HFFc6 (cell line): ENCODE measurements at regions not wholly inside any gene's neighbourhood (a gene's known extent, or its start where the extent isn't known, plus 50 kb on each side); places are given as distances from the start of the nearest gene placed in this dataset.

Experiments used
- DNase-seq: peaks from one replicate; pipeline ENCODE4 v3.0.0-alpha.2; 2018
- H3K27ac Mint-ChIP-seq: 2 replicates; pipeline ENCODE4 v1.8.0; 2020; ENCODE audit warnings: mild to moderate bottlenecking, mixed read lengths
- H3K27me3 Mint-ChIP-seq: 2 replicates; pipeline ENCODE4 v1.8.0; 2021; ENCODE audit warnings: mild to moderate bottlenecking, moderate library complexity, mixed read lengths; ENCODE audit not compliant: insufficient read depth
- H3K36me3 Mint-ChIP-seq: 2 replicates; pipeline ENCODE4 v1.8.0; 2021; ENCODE audit warnings: low read depth, mixed read lengths
- H3K4me1 Mint-ChIP-seq: 2 replicates; pipeline ENCODE4 v1.8.0; 2020; ENCODE audit warnings: low read depth, mixed read lengths
- H3K4me3 Mint-ChIP-seq: 2 replicates; pipeline ENCODE4 v1.8.0; 2020; ENCODE audit warnings: mild to moderate bottlenecking, moderate library complexity, mixed read lengths
- H3K9me3 Mint-ChIP-seq: 2 replicates; pipeline ENCODE4 v1.8.0; 2020; ENCODE audit warnings: mild to moderate bottlenecking, mixed read lengths
- CTCF ChIP-seq: fragments of 200-600 bp; sonication (generic); IDR thresholded peaks from 2 replicates; pipeline ENCODE4 v1.5.0; 2021; ENCODE audit warnings: antibody characterized with exemption, mild to moderate bottlenecking

GRCh38 chr1:37128091-37128490, 93.8 kb upstream of the GRIK3 start:
- no peak for DNase-seq
- Mint-ChIP-seq H3K9me3 (peaks cover 77% of the 10 kb centered on the region), H3K27me3 (no peaks in the 10 kb centered on the region), H3K27ac (no peak overlapping the region), H3K36me3 (0 out of 2 replicates have a peak, but pooled peaks cover 5% of the 10 kb centered on the region), H3K4me1 (no peaks in the 10 kb centered on the region), H3K4me3 (no peak overlapping the region)
- TF ChIP-seq CTCF = no peak

- no peak for TF ChIP-seq CTCF
- 0 out of 2 replicates have a peak, but pooled peaks cover 5% of the 10 kb centered on the region for H3K36me3 Mint-ChIP-seq
- no peaks in the 10 kb centered on the region for H3K27me3 Mint-ChIP-seq
- DNase-seq = no peak
- no peak overlapping the region for H3K27ac Mint-ChIP-seq
- no peak overlapping the region for H3K4me3 Mint-ChIP-seq
- peaks cover 84% of the 10 kb centered on the region for H3K9me3 Mint-ChIP-seq
- no peaks in the 10 kb centered on the region for H3K4me1 Mint-ChIP-seq
Observed at GRCh38 chr1:37130221-37130948, 96.1 kb upstream of the GRIK3 start.

- Mint-ChIP-seq H3K27me3 (no peaks in the 10 kb centered on the region), H3K9me3 (peaks cover 87% of the 10 kb centered on the region), H3K36me3 (0 out of 2 replicates have a peak, but pooled peaks cover 5% of the 10 kb centered on the region), H3K27ac (no peak overlapping the region), H3K4me1 (no peaks in the 10 kb centered on the region), H3K4me3 (no peak overlapping the region)
- no peak for TF ChIP-seq CTCF
- DNase-seq = no peak
Observed at GRCh38 chr1:37131281-37131680, 97.0 kb upstream of the GRIK3 start.

- Mint-ChIP-seq H3K36me3 (0 out of 2 replicates have a peak, but pooled peaks cover 3% of the 10 kb centered on the region), H3K9me3 (peaks cover 78% of the 10 kb centered on the region), H3K4me3 (no peak overlapping the region), H3K27ac (no peak overlapping the region), H3K27me3 (no peaks in the 10 kb centered on the region), H3K4me1 (no peaks in the 10 kb centered on the region)
- no peak for TF ChIP-seq CTCF
- no peak for DNase-seq
Observed at GRCh38 chr1:37133276-37134145, 99.2 kb upstream of the GRIK3 start.

- H3K4me1 Mint-ChIP-seq = no peaks in the 10 kb centered on the region
- H3K36me3 Mint-ChIP-seq = no peaks in the 10 kb centered on the region
- no peak overlapping the region for H3K27ac Mint-ChIP-seq
- H3K4me3 Mint-ChIP-seq = no peak overlapping the region
- no peaks in the 10 kb centered on the region for H3K27me3 Mint-ChIP-seq
- no peak for DNase-seq
- H3K9me3 Mint-ChIP-seq = peaks cover 71% of the 10 kb centered on the region
- no peak for TF ChIP-seq CTCF
Observed at GRCh38 chr1:37134599-37134998, 100.3 kb upstream of the GRIK3 start.
